GM06990 (cell line): ENCODE measurements at regions not wholly inside any gene's neighbourhood (a gene's known extent, or its start where the extent isn't known, plus 50 kb on each side); places are given as distances from the start of the nearest gene placed in this dataset.
"Not testable (repeated sequence)": the region's sequence is repeated elsewhere in the genome, so short reads cannot be mapped to it uniquely, and the experiment has no call there.

Experiments used
- DNase-seq: peaks from one replicate; pipeline ENCODE4 v3.0.0-alpha.2; 2011; ENCODE audit not compliant: insufficient read length; ENCODE audit errors: extremely low read depth
- H3K27me3 ChIP-seq: replicated peaks from 2 replicates; pipeline ENCODE4 v1.6.0; 2011; ENCODE audit warnings: low read length; ENCODE audit not compliant: control insufficient read depth, insufficient read depth
- H3K36me3 ChIP-seq: 2 replicates; pipeline ENCODE4 v1.5.1; 2011; ENCODE audit warnings: low read length; ENCODE audit not compliant: control insufficient read depth, insufficient read depth
- H3K4me3 ChIP-seq: replicated peaks from 2 replicates; pipeline ENCODE4 v1.5.1; 2011; ENCODE audit warnings: low read depth, mild to moderate bottlenecking, control low read depth, low read length
- TF ChIP-seq, protein P1 (sequence below): IDR thresholded peaks from 2 replicates; pipeline ENCODE4 v1.5.1; 2011; ENCODE audit warnings: low read length, control low read depth, mild to moderate bottlenecking, inconsistent platforms; ENCODE audit not compliant: insufficient read depth, poor library complexity, severe bottlenecking

- H3K36me3 ChIP-seq = no peaks in the 10 kb centered on the region
- no peak overlapping the region for H3K4me3 ChIP-seq
- no peak for DNase-seq
- no peaks in the 10 kb centered on the region; the same call in 1 of the 2 replicates for H3K27me3 ChIP-seq
- TF ChIP-seq, protein P1, sequence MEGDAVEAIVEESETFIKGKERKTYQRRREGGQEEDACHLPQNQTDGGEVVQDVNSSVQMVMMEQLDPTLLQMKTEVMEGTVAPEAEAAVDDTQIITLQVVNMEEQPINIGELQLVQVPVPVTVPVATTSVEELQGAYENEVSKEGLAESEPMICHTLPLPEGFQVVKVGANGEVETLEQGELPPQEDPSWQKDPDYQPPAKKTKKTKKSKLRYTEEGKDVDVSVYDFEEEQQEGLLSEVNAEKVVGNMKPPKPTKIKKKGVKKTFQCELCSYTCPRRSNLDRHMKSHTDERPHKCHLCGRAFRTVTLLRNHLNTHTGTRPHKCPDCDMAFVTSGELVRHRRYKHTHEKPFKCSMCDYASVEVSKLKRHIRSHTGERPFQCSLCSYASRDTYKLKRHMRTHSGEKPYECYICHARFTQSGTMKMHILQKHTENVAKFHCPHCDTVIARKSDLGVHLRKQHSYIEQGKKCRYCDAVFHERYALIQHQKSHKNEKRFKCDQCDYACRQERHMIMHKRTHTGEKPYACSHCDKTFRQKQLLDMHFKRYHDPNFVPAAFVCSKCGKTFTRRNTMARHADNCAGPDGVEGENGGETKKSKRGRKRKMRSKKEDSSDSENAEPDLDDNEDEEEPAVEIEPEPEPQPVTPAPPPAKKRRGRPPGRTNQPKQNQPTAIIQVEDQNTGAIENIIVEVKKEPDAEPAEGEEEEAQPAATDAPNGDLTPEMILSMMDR = no peak
Measured at GRCh38 chr19:29048873-29049272, 164.1 kb downstream of the UQCRFS1 start.

GRCh38 chr19:29045679-29046254 lies 167.2 kb downstream of the UQCRFS1 start:
- Histone ChIP-seq H3K27me3 (no peaks in the 10 kb centered on the region), H3K36me3 (no peaks in the 10 kb centered on the region), H3K4me3 (no peak overlapping the region)
- DNase-seq = no peak
- TF ChIP-seq, protein P1 = no peak

- no peak for DNase-seq
- no peak overlapping the region for H3K4me3 ChIP-seq
- H3K27me3 ChIP-seq = no peaks in the 10 kb centered on the region
- TF ChIP-seq, protein P1 = no peak
- H3K36me3 ChIP-seq = no peaks in the 10 kb centered on the region
Measured at GRCh38 chr19:29044037-29044436, 168.9 kb downstream of the UQCRFS1 start.

DNA sequence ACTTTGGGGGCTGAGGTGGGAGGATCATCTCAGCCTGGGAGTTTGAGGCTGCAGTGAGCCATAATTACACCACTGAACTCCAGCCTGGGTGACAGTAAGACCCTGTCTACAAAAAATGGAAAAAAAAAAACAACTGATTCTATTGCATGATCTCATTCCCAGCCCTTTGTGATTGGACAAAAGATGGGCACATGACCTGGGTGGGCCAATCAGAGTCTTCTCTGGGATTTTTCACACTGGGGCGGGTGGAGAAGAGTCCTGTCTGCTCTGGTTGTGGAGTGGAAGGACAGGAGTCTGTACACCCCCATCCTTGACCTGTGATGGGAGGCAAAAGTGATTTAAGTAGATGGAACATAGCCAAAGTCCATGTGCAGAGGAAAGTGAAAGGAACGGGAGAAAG lies 170.5 kb downstream of the UQCRFS1 start:
- H3K4me3 ChIP-seq = no peak overlapping the region
- TF ChIP-seq, protein P1 = no peak
- H3K36me3 ChIP-seq = no peaks in the 10 kb centered on the region
- no peak for DNase-seq
- H3K27me3 ChIP-seq = no peaks in the 10 kb centered on the region

GRCh38 chr19:29040951-29041350 lies 172.0 kb downstream of the UQCRFS1 start:
- H3K27me3 ChIP-seq = no peaks in the 10 kb centered on the region
- H3K36me3 ChIP-seq = no peaks in the 10 kb centered on the region
- no peak overlapping the region for H3K4me3 ChIP-seq
- TF ChIP-seq, protein P1 = no peak
- no peak for DNase-seq

DNA sequence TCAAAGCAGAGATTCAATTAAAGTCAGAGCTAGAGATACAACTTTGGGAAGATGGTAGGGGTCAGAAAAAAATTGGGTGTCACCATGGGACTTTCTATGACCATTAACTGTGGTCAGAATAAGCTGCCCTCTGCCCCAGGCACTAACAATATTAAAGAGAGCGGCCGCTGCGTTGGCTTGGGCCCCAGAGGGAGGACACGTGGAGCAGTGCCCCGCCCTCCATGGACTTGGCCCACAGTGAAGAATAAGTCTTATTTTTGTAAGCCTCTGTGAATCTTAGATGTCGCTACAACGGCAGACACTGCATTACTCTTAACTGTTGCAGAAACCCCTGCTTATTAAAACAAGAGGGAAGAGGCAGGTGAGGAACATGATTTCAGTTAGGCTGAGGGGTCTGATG lies 172.7 kb downstream of the UQCRFS1 start:
- H3K4me3 ChIP-seq = no peak overlapping the region
- no peaks in the 10 kb centered on the region for H3K36me3 ChIP-seq
- no peak for DNase-seq
- no peaks in the 10 kb centered on the region for H3K27me3 ChIP-seq
- TF ChIP-seq, protein P1 = no peak

GRCh38 chr19:29039036-29039435 lies 173.9 kb downstream of the UQCRFS1 start:
- H3K4me3 ChIP-seq, H3K36me3 ChIP-seq, H3K27me3 ChIP-seq, DNase-seq: not testable (repeated sequence)
